PC-3 (cell line): ENCODE measurements at regions not wholly inside any gene's neighbourhood (a gene's known extent, or its start where the extent isn't known, plus 50 kb on each side); places are given as distances from the start of the nearest gene placed in this dataset.
"Not testable (repeated sequence)": the region's sequence is repeated elsewhere in the genome, so short reads cannot be mapped to it uniquely, and the experiment has no call there.

Experiments used
- ATAC-seq: fragments of 200-7000 bp; cut with Tn5 transposase; 2 replicates; pipeline ENCODE4 v1.9.1; 2020; ENCODE audit warnings: mild to moderate bottlenecking, moderate library complexity
- BruUV-seq: library from RNA; stranded (reverse); fragments of 400-500 nt; replicated peaks from 2 replicates; lab custom pipeline; 2021; lab: Mats Ljungman, UMichigan
- CTCF ChIA-PET: fragments of 300-600 bp; sonication (Branson Sonifier 250); formaldehyde crosslinking; loops from one replicate; lab custom pipeline; 2022; ENCODE audit warnings: antibody characterized with exemption; lab: Charles Lee
- POLR2A ChIA-PET: fragments of 300-600 bp; sonication (Branson Sonifier 250); formaldehyde crosslinking; loops from one replicate; lab custom pipeline; 2022; ENCODE audit warnings: antibody characterized with exemption; ENCODE audit not compliant: unreplicated experiment; lab: Charles Lee
- DNase-seq: peaks from one replicate; pipeline ENCODE4 v3.0.0-alpha.2; 2015
- H2AFZ ChIP-seq: fragments of 300-600 bp; sonication (generic); 2 replicates; pipeline ENCODE4 v1.6.0; 2016; ENCODE audit warnings: antibody characterized with exemption, low read length
- H3F3A ChIP-seq: fragments of 300-600 bp; sonication (generic); one replicate; pipeline ENCODE4 v1.6.0; 2017; ENCODE audit warnings: antibody characterized with exemption, low read length, control low read depth, mild to moderate bottlenecking; ENCODE audit not compliant: unreplicated experiment
- H3K27ac ChIP-seq: fragments of 300-600 bp; sonication (generic); 2 replicates; pipeline ENCODE4 v1.5.1; 2016; ENCODE audit warnings: mild to moderate bottlenecking, low read length
- H3K27me3 ChIP-seq: fragments of 300-600 bp; sonication (generic); 2 replicates; pipeline ENCODE4 v1.6.1; 2016; ENCODE audit warnings: low read length, mixed read lengths
- H3K36me3 ChIP-seq: fragments of 300-600 bp; sonication (generic); 2 replicates; pipeline ENCODE4 v1.6.1; 2016; ENCODE audit warnings: low read depth, mixed run types, low read length, mixed read lengths
- H3K4me1 ChIP-seq: fragments of 300-600 bp; sonication (generic); 2 replicates; pipeline ENCODE4 v1.5.1; 2016; ENCODE audit warnings: low read length; ENCODE audit not compliant: insufficient read depth
- H3K4me2 ChIP-seq: fragments of 300-600 bp; sonication (generic); 2 replicates; pipeline ENCODE4 v1.6.0; 2016; ENCODE audit warnings: low read length
- H3K4me3 ChIP-seq: fragments of 300-600 bp; sonication (generic); 2 replicates; pipeline ENCODE4 v1.5.1; 2016; ENCODE audit warnings: mild to moderate bottlenecking, low read length, mixed read lengths
- H3K79me2 ChIP-seq: fragments of 300-600 bp; sonication (generic); 2 replicates; pipeline ENCODE4 v1.6.1; 2017; ENCODE audit warnings: low read length, mixed read lengths
- H3K9ac ChIP-seq: fragments of 300-600 bp; sonication (generic); 2 replicates; pipeline ENCODE4 v1.6.0; 2016; ENCODE audit warnings: mild to moderate bottlenecking, low read length
- H3K9me2 ChIP-seq: fragments of 300-600 bp; sonication (generic); replicated peaks from 2 replicates; pipeline ENCODE4 v1.6.1; 2016; ENCODE audit warnings: mixed run types, low read length, mixed read lengths
- H3K9me3 ChIP-seq: fragments of 300-600 bp; sonication (generic); 2 replicates; pipeline ENCODE4 v1.6.1; 2016; ENCODE audit warnings: low read length, mixed read lengths
- H4K20me1 ChIP-seq: fragments of 300-600 bp; sonication (generic); 2 replicates; pipeline ENCODE4 v1.6.1; 2016; ENCODE audit warnings: low read length, mixed read lengths
- EZH2 ChIP-seq: fragments of 300-600 bp; sonication (generic); IDR thresholded peaks from one replicate; pipeline ENCODE4 v1.6.1; 2017; ENCODE audit warnings: antibody characterized with exemption, mild to moderate bottlenecking, low read length; ENCODE audit not compliant: unreplicated experiment
- EZH2phosphoT487 ChIP-seq: fragments of 300-600 bp; sonication (generic); IDR thresholded peaks from 2 replicates; pipeline ENCODE4 v1.6.1; 2018; ENCODE audit warnings: mild to moderate bottlenecking, antibody characterized with exemption, low read length, borderline replicate concordance
- intact Hi-C: fragments of 100-400 bp; cut with micrococcal nuclease; formaldehyde crosslinking; loops from 2 replicates; pipeline ENCODE4 v1.9.0; 2023
- TF ChIP-seq, protein P1 (sequence below): fragments of 300-600 bp; sonication (generic); conservative IDR thresholded peaks from 2 replicates; pipeline ENCODE4 v1.5.1; 2017; ENCODE audit warnings: antibody characterized with exemption, low read depth, mild to moderate bottlenecking, low read length

DNA sequence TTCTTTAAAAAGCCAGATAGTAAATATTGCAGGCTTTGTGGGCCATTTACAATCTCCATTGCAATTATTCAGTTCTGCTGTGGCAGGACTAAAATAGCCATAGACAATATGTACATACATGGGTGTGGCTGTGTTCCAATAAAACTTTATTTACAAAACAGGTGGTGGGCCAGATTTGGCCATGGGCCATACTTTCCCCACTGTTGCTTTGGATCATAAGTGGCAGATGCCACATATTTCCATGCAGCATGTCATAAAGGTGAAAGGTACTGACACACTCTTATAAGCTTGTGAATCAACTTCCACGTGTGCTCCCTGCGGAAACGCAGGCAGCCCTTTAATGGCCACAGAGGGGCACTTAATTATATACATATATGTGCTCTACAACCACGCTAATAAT is 244.4 kb upstream of the FOXN3 start:
- Histone ChIP-seq H3F3A (no peaks in the 10 kb centered on the region), H3K4me1 (no peaks in the 10 kb centered on the region), H2AFZ (no peak overlapping the region), H3K36me3 (no peaks in the 10 kb centered on the region), H4K20me1 (no peaks in the 10 kb centered on the region), H3K27ac (no peak overlapping the region), H3K9ac (no peak overlapping the region), H3K9me2 (no peaks in the 10 kb centered on the region), H3K9me3 (0 out of 2 replicates have a peak, but pooled peaks cover 3% of the 10 kb centered on the region), H3K4me3 (no peak overlapping the region), H3K79me2 (no peaks in the 10 kb centered on the region), H3K27me3 (no peaks in the 10 kb centered on the region), H3K4me2 (no peak overlapping the region)
- intact Hi-C loops = no loop called here
- DNase-seq = no peak
- no peak for ATAC-seq
- no TSS peak for BruUV-seq
- TF ChIP-seq EZH2 (no peak), EZH2phosphoT487 (no peak)
- TF ChIP-seq, protein P1, sequence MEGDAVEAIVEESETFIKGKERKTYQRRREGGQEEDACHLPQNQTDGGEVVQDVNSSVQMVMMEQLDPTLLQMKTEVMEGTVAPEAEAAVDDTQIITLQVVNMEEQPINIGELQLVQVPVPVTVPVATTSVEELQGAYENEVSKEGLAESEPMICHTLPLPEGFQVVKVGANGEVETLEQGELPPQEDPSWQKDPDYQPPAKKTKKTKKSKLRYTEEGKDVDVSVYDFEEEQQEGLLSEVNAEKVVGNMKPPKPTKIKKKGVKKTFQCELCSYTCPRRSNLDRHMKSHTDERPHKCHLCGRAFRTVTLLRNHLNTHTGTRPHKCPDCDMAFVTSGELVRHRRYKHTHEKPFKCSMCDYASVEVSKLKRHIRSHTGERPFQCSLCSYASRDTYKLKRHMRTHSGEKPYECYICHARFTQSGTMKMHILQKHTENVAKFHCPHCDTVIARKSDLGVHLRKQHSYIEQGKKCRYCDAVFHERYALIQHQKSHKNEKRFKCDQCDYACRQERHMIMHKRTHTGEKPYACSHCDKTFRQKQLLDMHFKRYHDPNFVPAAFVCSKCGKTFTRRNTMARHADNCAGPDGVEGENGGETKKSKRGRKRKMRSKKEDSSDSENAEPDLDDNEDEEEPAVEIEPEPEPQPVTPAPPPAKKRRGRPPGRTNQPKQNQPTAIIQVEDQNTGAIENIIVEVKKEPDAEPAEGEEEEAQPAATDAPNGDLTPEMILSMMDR = no peak
- ChIA-PET POLR2A (no interaction called here), CTCF (no interaction called here)

DNA sequence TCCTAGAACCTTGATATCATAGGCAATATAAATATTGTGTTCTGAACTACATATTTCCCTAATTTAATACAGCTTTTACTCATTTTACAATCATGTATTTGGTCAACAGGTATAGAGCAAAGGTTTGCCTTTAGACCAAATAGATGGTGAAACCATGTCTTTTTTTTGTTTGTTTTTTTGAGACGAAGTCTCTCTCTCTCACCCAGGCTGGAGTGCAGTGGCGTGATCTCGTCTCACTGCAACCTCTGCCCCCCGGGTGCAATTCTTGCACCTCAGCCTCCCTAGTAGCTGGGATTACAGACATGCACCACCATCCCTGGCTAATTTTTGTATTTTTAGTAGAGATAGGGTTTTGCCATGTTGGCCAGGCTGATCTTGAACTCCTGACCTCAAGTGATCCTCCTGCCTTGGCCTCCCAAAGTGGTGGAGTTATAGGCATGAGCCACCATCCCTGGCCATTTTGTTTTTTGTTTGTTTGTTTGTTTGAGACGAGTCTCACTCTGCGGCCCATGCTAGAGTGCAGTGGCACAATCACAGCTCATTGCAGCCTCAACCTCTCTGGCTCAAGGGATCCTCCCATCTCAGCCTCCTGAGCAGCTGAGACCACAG is 243.7 kb upstream of the FOXN3 start:
- not testable (repeated sequence) for BruUV-seq

GRCh38 chr14:89660166-89660565 is 243.1 kb upstream of the FOXN3 start:
- H3K27me3 ChIP-seq = no peaks in the 10 kb centered on the region
- H3F3A ChIP-seq = no peaks in the 10 kb centered on the region
- no peak for ATAC-seq
- CTCF ChIA-PET = no interaction called here
- no TSS peak for BruUV-seq
- no peaks in the 10 kb centered on the region for H3K9me2 ChIP-seq
- POLR2A ChIA-PET = no interaction called here
- no peak overlapping the region for H3K4me2 ChIP-seq
- no peaks in the 10 kb centered on the region for H3K9me3 ChIP-seq
- H2AFZ ChIP-seq = no peak overlapping the region
- TF ChIP-seq, protein P1 = no peak
- TF ChIP-seq EZH2 = no peak
- TF ChIP-seq EZH2phosphoT487 = no peak
- no peaks in the 10 kb centered on the region for H3K79me2 ChIP-seq
- no peak overlapping the region for H3K27ac ChIP-seq
- no peak overlapping the region for H3K4me3 ChIP-seq
- no peaks in the 10 kb centered on the region for H4K20me1 ChIP-seq
- H3K9ac ChIP-seq = no peak overlapping the region
- no peaks in the 10 kb centered on the region for H3K36me3 ChIP-seq
- DNase-seq = no peak
- H3K4me1 ChIP-seq = no peaks in the 10 kb centered on the region
- intact Hi-C loops = no loop called here

More for the DNA sequence above, 243.7 kb upstream of the FOXN3 start:
- ATAC-seq, H3K4me3 ChIP-seq, H3K36me3 ChIP-seq, H3K27ac ChIP-seq, POLR2A ChIA-PET, H3K4me1 ChIP-seq, H2AFZ ChIP-seq, H3K9me3 ChIP-seq, H4K20me1 ChIP-seq, DNase-seq, H3K4me2 ChIP-seq, H3K9me2 ChIP-seq, H3K79me2 ChIP-seq, CTCF ChIA-PET, intact Hi-C loops, H3F3A ChIP-seq, H3K27me3 ChIP-seq, H3K9ac ChIP-seq: not testable (repeated sequence)
